NT2/D1 (cell line): ENCODE measurements at regions not wholly inside any gene's neighbourhood (a gene's known extent, or its start where the extent isn't known, plus 50 kb on each side); places are given as distances from the start of the nearest gene placed in this dataset.

Source experiments
- SUZ12 ChIP-seq: IDR thresholded peaks from 2 replicates; pipeline ENCODE4 v1.6.1; 2011; ENCODE audit not compliant: insufficient read length, insufficient read depth; ENCODE audit errors: extremely low read depth
- YY1 ChIP-seq: IDR thresholded peaks from 2 replicates; pipeline ENCODE4 v1.6.1; 2011; ENCODE audit not compliant: insufficient read length, insufficient read depth
- ZNF274 ChIP-seq: IDR thresholded peaks from 2 replicates; pipeline ENCODE4 v1.6.1; 2011; ENCODE audit warnings: mild to moderate bottlenecking, low read depth, low read length

- TF ChIP-seq ZNF274 (no peak), YY1 (no peak), SUZ12 (no peak)
These were observed 253.2 kb upstream of the CENPE start for GRCh38 chr4:103451341-103451740.
